Suppressor macrophage treated with lipopolysaccharide for 1 hour (primary cell): ENCODE measurements at regions not wholly inside any gene's neighbourhood (a gene's known extent, or its start where the extent isn't known, plus 50 kb on each side); places are given as distances from the start of the nearest gene placed in this dataset.

Source experiments
- DNase-seq, 3 donors: peaks; one replicate each; pipeline ENCODE4 v3.0.0-alpha.2; 2020 to 2022

GRCh38 chr10:63929831-63930467 is 408.7 kb downstream of the REEP3 start:
- DNase-seq: no peak

GRCh38 chr10:63930584-63930983 is 409.4 kb downstream of the REEP3 start:
- no peak for DNase-seq

- peak; percentile 2 to 34 (median 30) for DNase-seq
These were observed 414.5 kb downstream of the REEP3 start for GRCh38 chr10:63935705-63936104.

GRCh38 chr10:63940277-63940922 is 419.2 kb downstream of the REEP3 start:
- DNase-seq: no peak

GRCh38 chr10:63964406-63964805 is 443.2 kb downstream of the REEP3 start:
- DNase-seq: no peak

GRCh38 chr10:63965846-63966245 is 444.6 kb downstream of the REEP3 start:
- DNase-seq: no peak

- DNase-seq: no peak
These were observed 452.0 kb downstream of the REEP3 start for GRCh38 chr10:63972949-63973827.

- DNase-seq: peak; percentile 72 to 75 (median 73)
These were observed 455.3 kb downstream of the REEP3 start for GRCh38 chr10:63976538-63976937.

GRCh38 chr10:63977329-63977923 is 456.2 kb downstream of the REEP3 start:
- peak; percentile 70 to 72 (median 72) for DNase-seq

GRCh38 chr10:63980870-63981269 is 459.7 kb downstream of the REEP3 start:
- peak; percentile 44 to 66 (median 56) for DNase-seq

GRCh38 chr10:63984061-63984460 is 462.9 kb downstream of the REEP3 start:
- DNase-seq: peak; percentile 34 to 61 (median 45)

- no peak for DNase-seq
These were observed 465.3 kb downstream of the REEP3 start for GRCh38 chr10:63986536-63986935.

- no peak for DNase-seq
These were observed 466.0 kb downstream of the REEP3 start for GRCh38 chr10:63987212-63987611.

GRCh38 chr10:63994371-63994770 is 473.2 kb downstream of the REEP3 start:
- DNase-seq: no peak

GRCh38 chr10:64007157-64007556 is 486.0 kb downstream of the REEP3 start:
- DNase-seq: no peak

GRCh38 chr10:64010711-64011110 is 489.5 kb downstream of the REEP3 start:
- no peak for DNase-seq

- DNase-seq: no peak
These were observed 490.9 kb downstream of the REEP3 start for GRCh38 chr10:64011912-64012714.

- DNase-seq: no peak
These were observed 493.1 kb downstream of the REEP3 start for GRCh38 chr10:64014281-64014680.

- DNase-seq: no peak
These were observed 502.8 kb downstream of the REEP3 start for GRCh38 chr10:64023926-64024470.

GRCh38 chr10:64033711-64034110 is 512.5 kb downstream of the REEP3 start:
- peak; percentile 85 to 94 (median 93) for DNase-seq

- peak; percentile 58 to 70 (median 59) for DNase-seq
These were observed 515.2 kb downstream of the REEP3 start for GRCh38 chr10:64036321-64036930.
